Suprapubic skin (tissue), 4 donors: ENCODE measurements at regions not wholly inside any gene's neighbourhood (a gene's known extent, or its start where the extent isn't known, plus 50 kb on each side); places are given as distances from the start of the nearest gene placed in this dataset.
A peak's percentile ranks its signal among the peaks of the same experiment; 100 is the strongest.

Source experiments
- DNase-seq, 2 donors: peaks; one replicate each; pipeline ENCODE4 v3.0.0-alpha.2; 2019; ENCODE audit warnings: low spot score in 2 of 2
- H3K27ac ChIP-seq: fragments of 200-600 bp; sonication (generic); one replicate; pipeline ENCODE4 v1.5.1; 2019
- H3K27me3 ChIP-seq: fragments of 200-600 bp; sonication (generic); one replicate; pipeline ENCODE4 v1.5.1; 2019
- H3K36me3 ChIP-seq: fragments of 200-600 bp; sonication (generic); one replicate; pipeline ENCODE4 v1.5.1; 2019
- H3K4me1 ChIP-seq: fragments of 200-600 bp; sonication (generic); one replicate; pipeline ENCODE4 v1.5.1; 2019
- H3K4me3 ChIP-seq: fragments of 200-600 bp; sonication (generic); one replicate; pipeline ENCODE4 v1.5.1; 2019; ENCODE audit warnings: mild to moderate bottlenecking
- H3K9me3 ChIP-seq: fragments of 200-600 bp; sonication (generic); one replicate; pipeline ENCODE4 v1.5.1; 2019
- EP300 ChIP-seq: sonication (generic); formaldehyde crosslinking; IDR thresholded peaks from one replicate; pipeline ENCODE4 v1.6.1; 2017; ENCODE audit warnings: antibody characterized with exemption
- POLR2A ChIP-seq, 2 donors: fragments of 450-650 bp; IDR thresholded peaks; one replicate each; pipeline ENCODE4 v1.6.1; 2017; ENCODE audit warnings: antibody characterized with exemption in 2 of 2, mild to moderate bottlenecking in 2 of 2, moderate library complexity in 2 of 2
- POLR2AphosphoS5 ChIP-seq, 3 donors: sonication (generic); formaldehyde crosslinking; IDR thresholded peaks; one replicate each; pipeline ENCODE4 v1.6.1; 2017; ENCODE audit warnings: antibody characterized with exemption in 3 of 3
- WGBS: methylation state at CpG from one replicate; pipeline ENCODE4 v1.1.5; 2018; 5-methylcytosine and 5-hydroxymethylcytosine counted together
- TF ChIP-seq, protein P1 (sequence below), 2 donors: fragments of 200-600 bp in 1 of 2; fragments of 450-650 bp in 1 of 2; sonication (generic) in 1 of 2; IDR thresholded peaks; one replicate each; pipeline ENCODE4 v1.5.1; 2016 to 2019; ENCODE audit warnings: antibody characterized with exemption in 2 of 2, mild to moderate bottlenecking in 1 of 2, moderate library complexity in 1 of 2

DNA sequence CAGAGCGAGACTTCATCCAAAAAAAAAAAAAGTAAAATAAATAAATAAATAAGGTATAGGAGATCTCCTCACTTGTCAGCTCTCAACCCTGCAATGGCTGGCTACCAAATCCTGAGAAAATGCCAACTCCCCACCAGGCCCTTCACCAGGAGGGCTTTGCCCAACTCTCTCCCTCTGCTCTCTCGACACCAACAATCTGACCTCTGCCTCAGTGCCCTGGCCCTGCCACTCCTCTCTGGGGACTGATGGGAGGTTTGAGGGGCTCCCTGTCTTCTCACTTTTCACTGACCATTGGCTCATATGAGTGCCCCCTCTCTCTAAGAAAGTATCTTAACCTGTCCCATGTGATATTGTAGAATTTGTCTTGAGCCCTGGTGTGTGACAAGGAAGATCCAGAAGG is 52.6 kb upstream of the SH3PXD2B start:
- WGBS: 100% methylated on average over 2 of the region's 2 CpGs
- peak; percentile 24 to 48 for DNase-seq

DNA sequence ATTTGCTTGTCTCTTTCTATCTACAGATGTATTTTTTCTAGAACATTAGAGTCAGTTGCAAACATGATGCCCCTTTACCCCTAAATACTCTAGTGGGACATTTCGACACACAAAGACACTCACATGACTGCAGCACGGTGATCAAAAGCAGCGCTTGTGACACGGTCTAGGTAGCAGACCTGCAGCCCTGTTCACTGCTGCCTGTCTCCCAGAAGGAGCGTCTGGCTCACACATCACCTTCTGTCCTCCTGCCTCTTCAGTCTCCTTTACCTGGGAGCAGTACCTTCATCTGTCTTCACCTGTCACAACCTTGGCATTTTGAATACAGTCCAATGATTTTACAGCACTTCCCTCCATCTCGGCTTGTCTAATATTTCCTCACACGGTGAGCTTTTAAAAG is 51.9 kb upstream of the SH3PXD2B start:
- H3K36me3 ChIP-seq: no peaks in the 10 kb centered on the region
- H3K4me3 ChIP-seq: no peak overlapping the region
- DNase-seq: peak; percentile 11 to 23
- peaks cover 15% of the 10 kb centered on the region for H3K4me1 ChIP-seq
- no peaks in the 10 kb centered on the region for H3K27me3 ChIP-seq
- no peak overlapping the region for H3K27ac ChIP-seq
- 81% methylated on average over 7 of the region's 7 CpGs for WGBS
- no peak for TF ChIP-seq EP300
- TF ChIP-seq POLR2A (IDR thresholded peaks at IDR 0.05): no peak
- no peak for TF ChIP-seq POLR2AphosphoS5 (IDR thresholded peaks at IDR 0.05)
- TF ChIP-seq, protein P1, sequence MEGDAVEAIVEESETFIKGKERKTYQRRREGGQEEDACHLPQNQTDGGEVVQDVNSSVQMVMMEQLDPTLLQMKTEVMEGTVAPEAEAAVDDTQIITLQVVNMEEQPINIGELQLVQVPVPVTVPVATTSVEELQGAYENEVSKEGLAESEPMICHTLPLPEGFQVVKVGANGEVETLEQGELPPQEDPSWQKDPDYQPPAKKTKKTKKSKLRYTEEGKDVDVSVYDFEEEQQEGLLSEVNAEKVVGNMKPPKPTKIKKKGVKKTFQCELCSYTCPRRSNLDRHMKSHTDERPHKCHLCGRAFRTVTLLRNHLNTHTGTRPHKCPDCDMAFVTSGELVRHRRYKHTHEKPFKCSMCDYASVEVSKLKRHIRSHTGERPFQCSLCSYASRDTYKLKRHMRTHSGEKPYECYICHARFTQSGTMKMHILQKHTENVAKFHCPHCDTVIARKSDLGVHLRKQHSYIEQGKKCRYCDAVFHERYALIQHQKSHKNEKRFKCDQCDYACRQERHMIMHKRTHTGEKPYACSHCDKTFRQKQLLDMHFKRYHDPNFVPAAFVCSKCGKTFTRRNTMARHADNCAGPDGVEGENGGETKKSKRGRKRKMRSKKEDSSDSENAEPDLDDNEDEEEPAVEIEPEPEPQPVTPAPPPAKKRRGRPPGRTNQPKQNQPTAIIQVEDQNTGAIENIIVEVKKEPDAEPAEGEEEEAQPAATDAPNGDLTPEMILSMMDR (IDR thresholded peaks at IDR 0.05): no peak
- no peaks in the 10 kb centered on the region for H3K9me3 ChIP-seq

More for the DNA sequence above, 52.6 kb upstream of the SH3PXD2B start:
- peaks cover 15% of the 10 kb centered on the region for H3K4me1 ChIP-seq
- H3K4me3 ChIP-seq: no peak overlapping the region
- H3K9me3 ChIP-seq: no peaks in the 10 kb centered on the region
- H3K36me3 ChIP-seq: no peaks in the 10 kb centered on the region
- TF ChIP-seq POLR2AphosphoS5 (IDR thresholded peaks at IDR 0.05) (no peak), EP300 (no peak), POLR2A (IDR thresholded peaks at IDR 0.05) (no peak)
- TF ChIP-seq, protein P1 (IDR thresholded peaks at IDR 0.05): no peak
- H3K27ac ChIP-seq: no peak overlapping the region
- no peaks in the 10 kb centered on the region for H3K27me3 ChIP-seq

- H3K27ac ChIP-seq: no peak overlapping the region
- no peaks in the 10 kb centered on the region for H3K36me3 ChIP-seq
- WGBS: 84% methylated on average over 7 of the region's 7 CpGs
- H3K4me3 ChIP-seq: no peak overlapping the region
- H3K4me1 ChIP-seq: peaks cover 15% of the 10 kb centered on the region
- H3K27me3 ChIP-seq: no peaks in the 10 kb centered on the region
- DNase-seq: peak; percentile 38 to 61
- no peaks in the 10 kb centered on the region for H3K9me3 ChIP-seq
- no peak for TF ChIP-seq EP300
- no peak for TF ChIP-seq POLR2A (IDR thresholded peaks at IDR 0.05)
- TF ChIP-seq POLR2AphosphoS5 (IDR thresholded peaks at IDR 0.05): no peak
- TF ChIP-seq, protein P1 (IDR thresholded peaks at IDR 0.05): no peak
These were observed 51.5 kb upstream of the SH3PXD2B start for GRCh38 chr5:172505845-172506244.

- WGBS: 75% methylated on average over 8 of the region's 8 CpGs
- TF ChIP-seq POLR2AphosphoS5 (IDR thresholded peaks at IDR 0.05): no peak
- no peak for TF ChIP-seq POLR2A (IDR thresholded peaks at IDR 0.05)
- TF ChIP-seq EP300: no peak
- TF ChIP-seq, protein P1 (IDR thresholded peaks at IDR 0.05): no peak
- no peak overlapping the region for H3K27ac ChIP-seq
- no peaks in the 10 kb centered on the region for H3K9me3 ChIP-seq
- H3K4me1 ChIP-seq: peaks cover 15% of the 10 kb centered on the region
- peak; percentile 11 to 21 for DNase-seq
- H3K4me3 ChIP-seq: no peak overlapping the region
- H3K27me3 ChIP-seq: no peaks in the 10 kb centered on the region
- no peaks in the 10 kb centered on the region for H3K36me3 ChIP-seq
These were observed 51.1 kb upstream of the SH3PXD2B start for GRCh38 chr5:172505403-172505759.

- no peaks in the 10 kb centered on the region for H3K27me3 ChIP-seq
- TF ChIP-seq POLR2AphosphoS5 (IDR thresholded peaks at IDR 0.05): no peak
- no peak for TF ChIP-seq EP300
- TF ChIP-seq, protein P1 (IDR thresholded peaks at IDR 0.05): no peak
- no peak for TF ChIP-seq POLR2A (IDR thresholded peaks at IDR 0.05)
- 60% methylated on average over 4 of the region's 4 CpGs for WGBS
- no peaks in the 10 kb centered on the region for H3K9me3 ChIP-seq
- DNase-seq: peak; percentile 36 to 65
- H3K36me3 ChIP-seq: no peaks in the 10 kb centered on the region
- peak overlapping the region; percentile 52 for H3K27ac ChIP-seq
- H3K4me1 ChIP-seq: peaks cover 15% of the 10 kb centered on the region
- no peak overlapping the region for H3K4me3 ChIP-seq
These were observed 50.5 kb upstream of the SH3PXD2B start for GRCh38 chr5:172504701-172505402.
